NAMALWA (cell line): ENCODE measurements at regions not wholly inside any gene's neighbourhood (a gene's known extent, or its start where the extent isn't known, plus 50 kb on each side); places are given as distances from the start of the nearest gene placed in this dataset.

Source experiments
- DNase-seq: peaks from one replicate; pipeline ENCODE4 v3.0.0-alpha.2; 2015; ENCODE audit warnings: low spot score

DNA sequence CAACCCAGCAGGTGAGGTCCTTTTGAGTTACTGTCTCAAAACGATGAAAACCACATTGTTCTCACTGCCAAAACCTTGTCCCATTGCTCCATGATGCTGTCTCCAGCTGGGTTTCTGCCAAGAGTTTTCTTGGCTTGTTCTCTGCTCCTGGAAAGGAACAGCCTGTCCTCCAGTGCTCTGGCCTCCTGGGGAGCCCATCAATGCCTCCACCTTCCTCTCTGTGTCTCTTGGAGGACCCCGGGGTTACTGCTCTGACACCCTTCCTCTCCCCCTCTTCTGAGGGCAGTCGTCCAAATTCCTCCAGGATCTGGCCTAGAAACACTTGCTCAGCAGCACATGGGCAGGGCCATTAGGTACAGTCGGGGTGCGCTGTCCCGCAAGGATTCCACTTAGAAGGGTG, 63.9 kb upstream of the RGMA start:
- DNase-seq = no peak

DNA sequence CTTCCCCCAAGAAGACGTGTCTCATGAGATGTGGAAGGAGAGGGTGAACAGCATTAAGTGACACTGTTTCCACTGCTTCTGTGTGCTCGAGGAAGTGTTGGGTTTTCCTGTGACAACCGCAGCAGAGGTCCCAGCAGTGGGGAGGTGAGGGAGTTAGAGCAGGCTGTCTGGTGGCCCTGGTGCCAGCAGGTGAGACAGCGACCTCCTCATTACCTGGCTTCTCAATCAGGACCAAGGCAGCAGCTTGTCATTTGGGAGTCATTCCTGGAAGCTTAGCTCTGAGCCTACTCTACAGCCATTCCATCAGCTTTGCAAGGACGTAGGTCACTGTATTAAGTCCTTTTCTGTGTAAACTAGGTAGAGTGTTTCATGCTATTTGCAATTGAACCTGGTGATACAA, 63.3 kb upstream of the RGMA start:
- no peak for DNase-seq

DNA sequence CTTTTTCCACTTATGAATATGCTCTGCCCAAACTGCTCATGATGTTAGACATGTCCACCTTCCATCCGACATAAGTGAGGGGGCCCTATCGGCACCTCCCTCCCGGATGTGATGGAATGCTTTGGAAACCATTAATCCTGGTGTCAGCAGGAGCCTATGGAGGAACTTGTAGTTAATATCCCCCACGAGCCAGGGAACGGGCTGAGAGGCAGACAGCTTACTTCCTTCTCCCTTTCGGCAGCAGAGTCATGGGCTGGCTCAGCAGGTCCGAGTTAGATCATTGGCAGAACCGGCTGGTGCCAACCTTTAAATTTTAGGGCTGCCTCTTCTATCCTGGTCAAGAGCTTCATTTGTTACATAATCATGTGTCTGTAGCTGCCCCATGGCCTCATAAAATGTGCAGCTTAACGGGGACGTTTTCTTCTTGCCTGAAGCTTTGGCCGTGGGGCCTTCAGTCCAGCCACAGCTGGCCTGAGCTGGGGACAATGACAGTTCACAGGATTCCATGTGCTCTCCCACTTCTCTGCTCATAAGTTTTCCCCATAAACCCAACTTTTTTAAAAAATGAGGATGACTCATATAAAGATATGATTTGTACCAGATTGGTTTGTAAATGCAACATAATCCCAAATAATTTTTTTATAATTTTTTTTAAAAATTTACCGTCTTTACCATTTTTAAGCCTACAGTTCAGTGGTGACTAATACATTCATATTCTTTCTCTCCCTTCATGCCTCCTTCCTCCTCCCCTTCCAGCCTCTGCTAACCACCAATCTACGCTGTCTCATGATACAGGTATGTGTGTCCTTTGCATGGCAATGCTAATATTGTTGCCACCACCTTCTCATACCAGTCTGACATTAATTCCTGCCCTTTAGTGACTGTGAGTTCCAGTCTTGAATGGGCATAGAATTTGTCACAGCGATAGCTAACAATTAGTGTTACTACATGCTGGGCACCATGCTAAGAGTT, 62.2 kb upstream of the RGMA start:
- DNase-seq = no peak

DNA sequence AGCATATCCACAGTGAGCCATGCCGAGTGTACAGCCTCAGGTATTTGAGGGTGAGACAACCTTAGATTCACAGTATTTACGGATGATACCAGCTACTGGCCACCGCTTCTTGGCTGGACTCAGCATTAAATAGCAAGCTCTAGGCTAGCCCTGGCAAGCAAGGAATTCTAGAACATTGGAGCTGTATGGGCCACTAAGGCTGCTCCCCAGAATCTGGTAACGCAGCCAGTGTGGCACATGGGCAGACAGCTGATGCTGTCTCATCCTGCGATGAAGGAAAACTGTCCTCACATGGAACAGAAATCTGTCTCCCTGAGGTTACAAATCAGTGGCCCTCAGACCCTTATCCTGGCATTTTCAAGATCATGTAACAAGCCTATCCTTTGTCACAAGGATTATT, 57.6 kb upstream of the RGMA start:
- DNase-seq = no peak

DNA sequence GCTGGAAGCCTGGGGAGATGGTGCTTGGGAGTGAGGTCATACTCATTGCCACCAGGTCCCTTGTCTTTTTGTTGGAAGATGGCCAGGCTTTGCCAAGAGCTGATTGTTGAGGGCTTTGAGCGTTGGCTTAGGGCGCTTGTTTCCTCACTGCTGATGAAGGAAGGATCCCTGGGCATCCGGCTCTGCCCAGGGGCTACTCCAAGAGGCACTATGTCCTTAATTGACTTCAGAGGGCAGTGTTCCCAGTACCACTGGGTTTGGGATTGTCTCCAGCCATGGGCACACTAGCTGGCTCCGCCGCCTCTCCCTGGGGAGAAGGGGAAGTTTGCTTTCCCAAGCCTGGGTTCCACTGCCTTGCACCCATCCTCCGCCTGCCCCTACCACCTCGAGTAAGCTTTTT, 57.2 kb upstream of the RGMA start:
- DNase-seq = no peak

DNA sequence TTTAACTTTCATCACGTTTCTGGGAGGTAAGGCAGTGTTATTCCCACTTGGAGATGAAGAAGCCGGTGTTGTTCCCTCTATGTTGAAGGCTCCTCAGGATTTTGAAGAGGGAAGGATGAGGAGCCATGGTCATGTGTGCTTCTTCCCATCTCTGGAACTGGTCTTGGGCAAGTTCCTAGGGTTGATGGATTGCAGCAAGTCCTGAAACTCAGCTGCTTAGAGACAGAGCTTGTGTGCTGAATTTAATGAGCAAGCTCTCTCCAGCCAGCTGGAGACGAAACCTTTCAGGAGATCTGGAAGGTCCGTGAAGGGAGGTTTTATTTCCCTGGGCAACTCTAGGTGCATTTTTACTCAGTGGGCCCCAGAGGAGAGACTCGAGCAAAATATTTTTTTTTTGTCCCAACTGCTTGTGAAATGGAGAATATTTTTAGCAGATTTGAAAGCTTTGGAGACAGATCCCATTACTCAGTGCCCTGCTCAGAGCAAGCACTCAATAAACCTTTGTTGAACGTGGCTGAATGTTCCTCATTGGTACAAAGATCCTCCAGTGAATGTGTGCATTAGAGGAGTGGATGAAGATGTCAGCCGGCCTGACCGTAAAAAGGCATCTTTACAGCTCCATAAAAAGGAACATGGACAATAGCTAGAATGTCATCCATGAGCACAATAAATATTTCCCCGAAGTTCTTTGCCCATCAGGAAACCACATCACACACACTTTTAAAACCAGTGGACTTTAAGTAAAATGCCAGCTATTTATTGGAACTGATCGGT, 55.6 kb upstream of the RGMA start:
- no peak for DNase-seq

DNA sequence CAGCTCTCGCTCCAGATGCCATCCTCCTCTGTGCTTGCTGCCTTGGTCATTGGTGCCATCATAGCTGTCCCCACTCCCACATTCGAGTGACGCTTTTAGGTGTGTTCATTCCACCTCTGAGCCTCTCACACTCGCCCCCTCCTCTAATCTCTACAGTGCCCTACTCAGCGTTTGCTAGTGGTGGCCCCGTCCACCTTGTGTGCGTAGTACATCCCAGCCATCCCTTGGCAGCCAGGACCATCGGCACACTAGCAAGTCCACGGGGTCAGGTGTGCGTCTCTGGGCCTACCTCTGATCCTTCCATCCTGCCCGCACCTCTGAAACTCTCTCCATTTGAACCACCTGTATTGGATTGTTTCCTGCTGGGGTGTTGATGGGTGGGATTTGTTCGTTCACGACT, 54.2 kb upstream of the RGMA start:
- no peak for DNase-seq

DNA sequence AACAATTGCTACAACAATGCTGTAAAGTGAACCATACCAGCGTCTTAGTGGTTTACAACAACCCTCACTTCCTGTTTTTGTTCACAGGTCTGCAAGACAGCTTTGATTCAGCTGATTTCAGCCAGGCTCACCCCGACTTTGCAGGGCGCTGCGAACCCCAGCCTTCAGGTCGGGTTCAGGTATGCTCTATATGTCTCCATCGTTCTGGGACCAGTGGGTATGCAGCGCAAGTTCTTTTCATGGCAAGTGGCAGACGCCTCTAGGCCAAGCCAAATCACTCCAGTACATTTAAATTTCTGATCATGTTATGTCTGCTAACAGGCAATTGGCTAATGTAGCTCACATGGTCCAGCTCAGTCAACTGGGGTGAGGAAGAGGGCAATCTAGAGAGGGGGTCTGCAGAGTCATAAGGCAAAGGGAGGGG, 52.4 kb upstream of the RGMA start:
- no peak for DNase-seq

DNA sequence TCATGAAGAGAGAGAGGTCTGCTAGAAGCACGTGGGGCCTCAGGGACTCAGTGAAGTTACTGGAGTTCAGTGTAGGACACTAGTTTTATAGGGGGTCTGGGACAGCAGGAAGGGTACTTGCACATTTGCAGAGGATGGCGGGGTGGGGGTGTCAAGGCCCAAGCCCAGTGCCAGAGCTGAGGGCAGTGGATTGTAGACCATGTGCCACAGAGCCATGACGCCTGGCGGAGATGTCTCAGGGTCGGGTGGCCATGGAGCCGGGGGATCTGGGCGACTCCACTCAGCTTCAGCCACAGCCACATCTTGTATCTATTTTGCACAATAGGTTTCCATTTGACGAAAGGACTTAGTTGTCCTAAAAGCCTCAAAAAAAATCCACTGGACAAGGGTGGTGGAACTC, 50.4 kb upstream of the RGMA start:
- no peak for DNase-seq

DNA sequence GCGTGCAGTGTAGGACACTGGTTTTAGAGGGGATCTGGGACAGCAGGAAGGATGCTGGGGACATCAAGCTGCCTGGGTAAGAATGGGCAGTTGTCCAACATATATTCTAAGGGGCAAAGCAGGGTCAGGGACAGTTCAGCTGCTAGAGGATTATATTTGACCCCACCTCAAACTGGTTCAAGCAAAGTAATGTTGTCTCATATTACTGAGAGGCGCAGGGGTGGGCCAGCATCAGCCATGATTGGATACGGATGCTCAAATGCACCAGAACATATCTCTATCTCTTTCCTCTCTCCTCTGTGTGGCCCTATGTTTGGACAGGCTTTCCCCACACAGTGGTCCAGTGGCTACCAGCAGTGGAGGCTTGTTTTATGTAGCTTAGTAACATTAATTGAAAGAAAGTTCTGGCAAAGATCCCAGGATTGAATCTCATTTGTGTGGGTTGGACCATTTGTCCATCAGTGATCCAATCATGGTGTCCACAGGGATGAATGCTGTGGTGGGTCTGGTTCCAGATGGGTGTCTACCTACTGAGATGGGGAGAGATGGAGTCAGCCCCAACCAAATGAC, 49.8 kb upstream of the RGMA start:
- no peak for DNase-seq
